H1 (cell line): ENCODE measurements at regions not wholly inside any gene's neighbourhood (a gene's known extent, or its start where the extent isn't known, plus 50 kb on each side); places are given as distances from the start of the nearest gene placed in this dataset.

ENCODE experiments used
- CREB1 ChIP-seq: IDR thresholded peaks from 2 replicates; pipeline ENCODE4 v1.6.1; 2012; ENCODE audit warnings: inconsistent platforms
- POLR2AphosphoS5 ChIP-seq: IDR thresholded peaks from 2 replicates; pipeline ENCODE4 v1.6.1; 2011; ENCODE audit warnings: low read depth, low read length
- TF ChIP-seq, protein P1 (sequence below): IDR thresholded peaks from 2 replicates; pipeline ENCODE4 v1.6.1; 2011; ENCODE audit warnings: low read length, improper control_type of control experiment
- TF ChIP-seq, protein P2 (sequence below), 3 experiments: IDR thresholded peaks; 1 replicate in 2 of 3; 2 replicates in 1 of 3; pipeline versions ENCODE4 v1.5.1 to v1.6.1; 2011; ENCODE audit warnings: low read length in 3 of 3, mild to moderate bottlenecking in 3 of 3, inconsistent platforms in 2 of 3, low read depth in 1 of 3, moderate library complexity in 1 of 3; ENCODE audit not compliant: insufficient read depth in 1 of 3; ENCODE audit errors: control extremely low read depth in 1 of 3

DNA sequence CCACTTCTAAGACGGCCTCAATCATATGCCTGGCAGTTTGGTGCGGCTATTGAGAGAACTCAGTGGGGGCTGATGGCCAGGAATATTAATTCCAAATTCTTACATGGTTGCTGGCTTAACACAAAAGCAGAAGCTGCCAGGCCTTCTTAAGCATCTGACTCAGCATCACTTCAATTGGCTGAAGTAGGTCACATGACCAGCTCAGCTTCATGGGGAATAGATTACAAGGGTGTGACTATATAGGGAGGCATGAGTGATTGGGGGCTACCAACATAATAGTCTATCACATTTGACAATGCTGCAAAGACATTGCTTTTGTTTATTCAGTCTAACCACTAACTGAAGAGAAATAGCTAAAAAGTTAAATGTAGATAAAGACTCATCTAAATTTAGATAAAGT lies 101.6 kb upstream of the ANKRD28 start:
- TF ChIP-seq, protein P1, sequence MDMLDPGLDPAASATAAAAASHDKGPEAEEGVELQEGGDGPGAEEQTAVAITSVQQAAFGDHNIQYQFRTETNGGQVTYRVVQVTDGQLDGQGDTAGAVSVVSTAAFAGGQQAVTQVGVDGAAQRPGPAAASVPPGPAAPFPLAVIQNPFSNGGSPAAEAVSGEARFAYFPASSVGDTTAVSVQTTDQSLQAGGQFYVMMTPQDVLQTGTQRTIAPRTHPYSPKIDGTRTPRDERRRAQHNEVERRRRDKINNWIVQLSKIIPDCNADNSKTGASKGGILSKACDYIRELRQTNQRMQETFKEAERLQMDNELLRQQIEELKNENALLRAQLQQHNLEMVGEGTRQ, result peak; percentile 51; the same call in 1 of the 2 replicates
- TF ChIP-seq CREB1 (no peak), POLR2AphosphoS5 (no peak)
- TF ChIP-seq, protein P2, sequence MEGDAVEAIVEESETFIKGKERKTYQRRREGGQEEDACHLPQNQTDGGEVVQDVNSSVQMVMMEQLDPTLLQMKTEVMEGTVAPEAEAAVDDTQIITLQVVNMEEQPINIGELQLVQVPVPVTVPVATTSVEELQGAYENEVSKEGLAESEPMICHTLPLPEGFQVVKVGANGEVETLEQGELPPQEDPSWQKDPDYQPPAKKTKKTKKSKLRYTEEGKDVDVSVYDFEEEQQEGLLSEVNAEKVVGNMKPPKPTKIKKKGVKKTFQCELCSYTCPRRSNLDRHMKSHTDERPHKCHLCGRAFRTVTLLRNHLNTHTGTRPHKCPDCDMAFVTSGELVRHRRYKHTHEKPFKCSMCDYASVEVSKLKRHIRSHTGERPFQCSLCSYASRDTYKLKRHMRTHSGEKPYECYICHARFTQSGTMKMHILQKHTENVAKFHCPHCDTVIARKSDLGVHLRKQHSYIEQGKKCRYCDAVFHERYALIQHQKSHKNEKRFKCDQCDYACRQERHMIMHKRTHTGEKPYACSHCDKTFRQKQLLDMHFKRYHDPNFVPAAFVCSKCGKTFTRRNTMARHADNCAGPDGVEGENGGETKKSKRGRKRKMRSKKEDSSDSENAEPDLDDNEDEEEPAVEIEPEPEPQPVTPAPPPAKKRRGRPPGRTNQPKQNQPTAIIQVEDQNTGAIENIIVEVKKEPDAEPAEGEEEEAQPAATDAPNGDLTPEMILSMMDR (IDR thresholded peaks at IDR 0.05; ENCODE audit: control extremely low read depth in 1 of 3, insufficient read depth in 1 of 3, low read depth in 1 of 3, low read length in 3 of 3), result no peak
